GM04504 (cell line): ENCODE measurements at regions not wholly inside any gene's neighbourhood (a gene's known extent, or its start where the extent isn't known, plus 50 kb on each side); places are given as distances from the start of the nearest gene placed in this dataset.
A peak's percentile ranks its signal among the peaks of the same experiment; 100 is the strongest.
"Not testable (repeated sequence)": the region's sequence is repeated elsewhere in the genome, so short reads cannot be mapped to it uniquely, and the experiment has no call there.

ENCODE experiments used
- DNase-seq: peaks from one replicate; pipeline ENCODE4 v3.0.0-alpha.2; 2012; ENCODE audit warnings: low read depth

GRCh38 chr4:120636120-120636630, 286.4 kb downstream of the PRDM5 start:
- DNase-seq = no peak

- DNase-seq = no peak
These were observed 288.7 kb downstream of the PRDM5 start for GRCh38 chr4:120633810-120634209.

- no peak for DNase-seq
These were observed 292.1 kb downstream of the PRDM5 start for GRCh38 chr4:120630427-120630826.

GRCh38 chr4:120629546-120630108, 292.9 kb downstream of the PRDM5 start:
- DNase-seq = no peak

- DNase-seq = no peak
These were observed 299.9 kb downstream of the PRDM5 start for GRCh38 chr4:120622601-120623000.

- DNase-seq = no peak
These were observed 305.4 kb downstream of the PRDM5 start for GRCh38 chr4:120617171-120617570.

DNA sequence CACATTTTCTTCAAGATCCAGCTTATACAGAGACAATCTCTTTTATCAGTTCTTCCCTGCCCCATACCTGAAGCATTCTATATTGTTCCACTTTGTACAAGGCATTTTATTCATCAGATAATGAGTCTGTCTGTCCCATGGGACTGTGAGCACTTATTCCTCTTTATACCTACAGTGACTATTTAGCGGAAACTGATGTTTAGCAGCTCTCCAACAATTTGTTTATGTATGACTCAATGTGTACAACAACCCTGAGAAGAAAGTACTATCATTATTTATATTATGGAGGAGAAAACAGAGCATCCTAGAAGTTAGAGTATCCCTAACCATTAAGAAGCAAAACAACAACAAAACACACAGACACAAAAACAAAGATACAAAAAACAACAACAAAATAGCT, 306.5 kb downstream of the PRDM5 start:
- no peak for DNase-seq

DNA sequence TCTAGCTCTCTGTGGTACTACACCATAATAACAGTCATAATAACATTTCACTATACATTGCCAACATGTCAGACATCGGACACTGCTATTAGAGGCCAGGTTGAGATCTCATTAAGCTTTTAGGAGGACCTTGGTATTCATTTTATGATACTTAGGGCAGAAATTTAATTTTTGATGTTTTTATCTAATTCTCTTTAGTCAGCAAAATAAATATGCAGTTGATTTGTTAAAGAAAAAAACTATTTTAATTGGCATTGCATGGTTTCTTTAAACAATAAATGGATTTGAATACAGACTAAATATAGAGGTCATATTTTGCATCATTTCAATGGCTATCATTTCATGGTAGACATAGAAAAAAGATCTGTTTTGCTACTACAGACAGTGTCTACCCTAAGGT, 308.7 kb downstream of the PRDM5 start:
- DNase-seq = no peak

GRCh38 chr4:120611092-120611491, 311.4 kb downstream of the PRDM5 start:
- no peak for DNase-seq

- DNase-seq = no peak
These were observed 331.5 kb downstream of the PRDM5 start for GRCh38 chr4:120591038-120591437.

GRCh38 chr4:120589787-120590186, 332.7 kb downstream of the PRDM5 start:
- no peak for DNase-seq

- DNase-seq = no peak
These were observed 353.8 kb downstream of the PRDM5 start for GRCh38 chr4:120568731-120569130.

GRCh38 chr4:120561648-120562047, 360.9 kb downstream of the PRDM5 start:
- DNase-seq = no peak

DNA sequence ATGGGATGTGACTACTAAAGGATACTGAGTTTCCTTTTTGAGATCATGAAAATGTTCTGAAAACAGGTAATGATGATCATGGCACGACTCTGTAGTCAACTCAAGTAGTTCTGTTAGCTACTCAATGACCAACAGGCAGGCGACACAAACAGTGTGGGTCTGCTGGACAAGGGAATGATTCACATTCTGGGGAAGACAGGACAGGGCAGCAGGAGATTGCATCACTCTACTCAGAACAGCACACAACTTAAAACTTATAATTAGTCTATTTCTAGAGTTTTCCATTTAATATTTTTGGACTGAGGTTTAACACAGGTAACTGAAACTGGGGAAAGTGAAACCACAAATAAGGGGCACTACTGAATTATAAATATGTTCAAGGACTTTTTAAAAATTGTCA, 365.2 kb downstream of the PRDM5 start:
- DNase-seq = peak; percentile 3

DNA sequence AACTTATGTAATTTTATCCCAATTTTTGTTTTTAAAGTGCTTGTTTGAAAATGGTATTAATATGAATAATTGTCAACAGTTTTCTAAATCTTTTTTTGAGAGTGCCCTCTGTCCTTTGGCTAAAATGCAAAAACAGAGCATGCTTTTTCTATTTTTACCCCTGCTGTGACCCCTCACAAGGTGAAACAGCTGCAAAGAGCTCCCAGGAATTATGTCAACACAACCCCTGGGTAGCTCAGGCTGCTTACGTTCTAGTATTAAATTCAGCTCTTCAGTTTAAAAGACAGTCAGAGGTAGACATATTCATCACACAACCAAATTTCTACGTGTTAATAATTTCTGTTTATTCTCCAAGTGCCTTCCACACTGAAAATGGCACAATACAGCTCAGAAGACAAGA, 367.5 kb downstream of the PRDM5 start:
- no peak for DNase-seq

DNA sequence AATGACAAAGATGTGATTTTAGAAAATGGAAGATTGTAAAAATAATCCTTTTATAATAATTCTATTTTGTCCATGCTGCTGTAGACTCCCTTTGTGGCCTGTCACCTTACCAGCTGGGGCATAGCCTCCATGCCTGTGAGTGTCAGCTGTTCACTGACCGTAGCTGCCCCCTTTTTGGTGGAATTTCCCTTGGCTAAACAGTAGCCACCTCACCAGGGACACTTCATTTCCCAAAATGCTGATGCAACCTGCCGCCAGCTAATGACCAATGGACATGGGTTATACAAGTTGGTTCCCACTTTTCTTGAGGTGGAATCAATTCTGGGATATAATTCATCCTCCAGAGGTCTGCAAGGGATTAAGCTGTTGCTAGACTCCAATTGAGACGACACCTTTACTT, 368.4 kb downstream of the PRDM5 start:
- DNase-seq = no peak

DNA sequence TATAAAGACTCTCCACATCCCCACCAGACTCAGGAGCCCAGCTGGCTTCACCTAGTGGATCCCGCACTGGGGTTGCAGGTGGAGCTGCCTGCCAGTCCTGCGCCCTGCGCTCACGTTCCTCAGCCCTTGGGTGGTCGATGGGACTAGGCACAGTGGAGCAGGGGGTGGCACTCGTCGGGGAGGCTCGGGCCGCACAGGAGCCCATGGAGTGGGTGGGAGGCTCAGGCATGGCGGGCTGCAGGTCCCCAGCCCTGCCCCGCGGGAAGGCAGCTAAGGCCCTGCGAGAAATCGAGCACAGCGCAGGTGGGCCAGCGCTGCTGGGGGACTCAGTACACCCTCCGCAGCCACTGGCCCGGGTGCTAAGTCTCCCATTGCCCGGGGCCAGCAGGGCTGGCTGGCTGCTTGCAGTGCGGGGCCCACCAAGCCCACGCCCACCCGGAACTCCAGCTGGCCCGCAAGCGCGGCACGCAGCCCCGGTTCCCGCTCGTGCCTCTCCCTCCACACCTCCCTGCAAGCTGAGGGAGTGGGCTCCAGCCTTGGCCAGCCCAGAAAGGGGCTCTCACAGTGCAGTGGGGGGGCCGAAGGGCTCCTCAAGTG, 371.8 kb downstream of the PRDM5 start:
- not testable (repeated sequence) for DNase-seq

DNA sequence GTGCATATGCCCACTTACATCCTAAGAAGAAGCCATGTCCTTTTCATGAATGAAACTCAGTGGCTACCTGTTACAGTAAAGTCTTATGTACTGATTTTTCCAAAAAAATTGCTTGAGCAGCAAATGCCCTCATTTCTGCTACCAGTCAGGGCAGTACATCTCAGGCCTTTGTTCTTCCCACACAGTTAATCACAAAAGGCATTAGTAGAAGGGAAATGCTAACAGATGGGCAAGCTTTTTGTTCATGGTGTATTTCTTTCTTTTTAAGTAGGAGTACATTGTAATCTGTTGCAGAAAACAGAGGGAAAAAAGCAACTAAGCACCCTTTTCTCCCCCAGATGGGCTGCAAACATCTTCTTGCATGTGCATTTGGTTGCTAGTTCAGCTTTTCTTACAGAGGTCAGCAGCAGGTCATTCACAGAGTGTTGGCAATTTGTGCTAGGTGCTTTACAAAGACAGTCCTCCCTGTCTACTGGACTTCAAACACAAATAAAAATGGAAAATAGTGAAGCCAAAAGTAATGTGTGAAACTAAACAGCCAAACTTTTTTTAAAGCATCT, 373.4 kb downstream of the PRDM5 start:
- DNase-seq = no peak

- DNase-seq = no peak
These were observed 377.1 kb downstream of the PRDM5 start for GRCh38 chr4:120545391-120545790.

DNA sequence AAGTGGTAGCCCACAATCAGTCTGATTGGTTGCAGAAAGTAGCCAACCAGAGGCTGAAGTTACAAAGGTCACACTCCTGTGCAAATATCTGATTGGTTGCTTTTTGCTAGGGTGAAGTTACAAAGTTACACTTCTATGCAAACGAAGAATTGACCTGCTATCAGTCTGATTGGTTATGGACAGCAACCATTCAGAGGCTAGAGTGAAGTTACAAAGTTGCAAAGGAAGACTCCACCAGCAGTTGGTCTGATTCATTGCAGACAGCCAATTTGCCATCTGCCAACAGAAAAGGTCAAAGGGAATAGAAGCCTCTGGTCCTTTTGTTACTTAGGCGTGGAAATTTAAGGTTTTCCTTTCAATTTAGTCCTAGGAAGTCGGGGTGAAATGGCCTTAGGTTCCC, 377.7 kb downstream of the PRDM5 start:
- no peak for DNase-seq

DNA sequence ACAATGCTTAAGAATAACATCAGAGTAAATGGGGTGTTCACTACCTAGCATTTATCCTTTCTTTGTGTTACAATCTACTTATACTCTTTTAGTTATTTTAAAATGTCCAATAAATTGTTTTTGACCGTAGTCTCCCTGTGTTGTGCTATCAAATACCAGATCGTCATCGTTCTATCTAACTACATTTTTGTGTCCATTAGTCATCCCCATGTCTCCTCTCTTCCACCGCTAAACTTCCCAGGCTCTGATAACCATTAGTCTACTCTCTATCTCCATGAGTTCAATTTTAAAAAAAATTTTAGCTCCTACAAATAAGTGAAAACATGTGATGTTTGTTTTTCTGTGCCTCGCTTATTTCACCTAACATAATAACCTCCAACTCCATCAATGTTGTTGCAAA, 381.9 kb downstream of the PRDM5 start:
- no peak for DNase-seq

- DNase-seq = no peak
These were observed 385.6 kb downstream of the PRDM5 start for GRCh38 chr4:120536884-120537283.

DNA sequence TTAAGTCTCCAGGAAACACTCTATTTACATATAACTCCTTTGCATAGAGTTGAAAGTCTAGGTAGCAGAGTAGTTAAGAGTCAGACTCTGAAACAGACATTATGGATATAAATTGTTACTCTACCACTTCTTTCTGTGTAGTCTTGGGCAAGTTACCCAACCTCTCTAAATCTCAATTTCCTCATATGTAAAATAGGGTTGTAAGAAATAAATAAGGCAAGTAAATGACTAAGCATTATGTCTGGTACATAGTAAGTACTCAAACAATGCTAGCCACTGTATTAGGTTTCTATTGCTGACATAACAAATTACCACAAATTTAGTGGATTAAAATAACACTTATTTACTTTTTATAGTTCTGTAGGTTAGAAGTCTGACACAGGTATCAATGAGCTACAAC, 394.1 kb downstream of the PRDM5 start:
- DNase-seq = no peak

- no peak for DNase-seq
These were observed 396.5 kb downstream of the PRDM5 start for GRCh38 chr4:120526033-120526432.
